HT1080 (cell line): ENCODE measurements at regions not wholly inside any gene's neighbourhood (a gene's known extent, or its start where the extent isn't known, plus 50 kb on each side); places are given as distances from the start of the nearest gene placed in this dataset.

Experiments
- DNase-seq: peaks from one replicate; pipeline ENCODE4 v3.0.0-alpha.2; 2015; ENCODE audit warnings: low read depth

GRCh38 chr12:93200291-93200917 lies 177.3 kb upstream of the NUDT4 start:
- DNase-seq: no peak

GRCh38 chr12:93201990-93202389 lies 175.7 kb upstream of the NUDT4 start:
- no peak for DNase-seq

- DNase-seq: no peak
These were observed 175.0 kb upstream of the NUDT4 start for GRCh38 chr12:93202688-93203087.

- no peak for DNase-seq
These were observed 174.4 kb upstream of the NUDT4 start for GRCh38 chr12:93203361-93203760.

- no peak for DNase-seq
These were observed 172.8 kb upstream of the NUDT4 start for GRCh38 chr12:93204896-93205295.

- DNase-seq: no peak
These were observed 172.4 kb upstream of the NUDT4 start for GRCh38 chr12:93205361-93205760.

- no peak for DNase-seq
These were observed 169.7 kb upstream of the NUDT4 start for GRCh38 chr12:93208011-93208410.

- no peak for DNase-seq
These were observed 163.0 kb upstream of the NUDT4 start for GRCh38 chr12:93214523-93215289.

- DNase-seq: no peak
These were observed 162.4 kb upstream of the NUDT4 start for GRCh38 chr12:93215290-93215678.

GRCh38 chr12:93219947-93220346 lies 157.8 kb upstream of the NUDT4 start:
- DNase-seq: no peak

GRCh38 chr12:93221841-93222240 lies 155.9 kb upstream of the NUDT4 start:
- DNase-seq: no peak

- no peak for DNase-seq
These were observed 154.0 kb upstream of the NUDT4 start for GRCh38 chr12:93223440-93224426.

- no peak for DNase-seq
These were observed 152.6 kb upstream of the NUDT4 start for GRCh38 chr12:93225094-93225493.

- peak; percentile 37 for DNase-seq
These were observed 151.4 kb upstream of the NUDT4 start for GRCh38 chr12:93226361-93226760.

GRCh38 chr12:93229494-93230325 lies 148.0 kb upstream of the NUDT4 start:
- peak; percentile 78 for DNase-seq

GRCh38 chr12:93230326-93230720 lies 147.4 kb upstream of the NUDT4 start:
- DNase-seq: no peak

GRCh38 chr12:93231938-93232337 lies 145.8 kb upstream of the NUDT4 start:
- no peak for DNase-seq

GRCh38 chr12:93234641-93235040 lies 143.1 kb upstream of the NUDT4 start:
- DNase-seq: no peak

- DNase-seq: no peak
These were observed 141.8 kb upstream of the NUDT4 start for GRCh38 chr12:93235881-93236280.

GRCh38 chr12:93237235-93237915 lies 140.3 kb upstream of the NUDT4 start:
- no peak for DNase-seq
